Inferior parietal cortex (tissue), 1 donor: ENCODE measurements at regions not wholly inside any gene's neighbourhood (a gene's known extent, or its start where the extent isn't known, plus 50 kb on each side); places are given as distances from the start of the nearest gene placed in this dataset.
"Not testable (repeated sequence)": the region's sequence is repeated elsewhere in the genome, so short reads cannot be mapped to it uniquely, and the experiment has no call there.

ENCODE experiments used
- DNase-seq: peaks from one replicate; pipeline ENCODE4 v3.0.0-alpha.2; 2016; ENCODE audit errors: extremely low spot score

DNA sequence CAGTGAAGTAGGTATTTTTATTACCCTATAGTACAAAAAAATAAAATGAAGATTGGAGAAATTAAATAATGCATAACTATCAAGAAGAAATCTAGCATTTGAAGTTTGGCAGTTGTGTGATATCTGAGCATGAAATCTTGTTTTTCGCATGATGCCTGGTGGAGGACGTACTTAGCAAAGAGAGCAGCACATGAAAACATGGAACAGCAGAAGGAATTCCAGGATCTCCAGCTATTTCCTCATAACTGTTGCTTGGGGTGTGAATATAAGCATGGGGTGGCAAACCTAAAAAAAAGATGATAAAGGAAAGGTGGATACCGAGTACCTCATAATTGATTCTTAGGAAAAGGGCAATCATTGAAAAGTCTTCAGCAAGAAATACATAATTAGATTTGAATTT, 174.3 kb upstream of the FAM3C start:
- no peak for DNase-seq

DNA sequence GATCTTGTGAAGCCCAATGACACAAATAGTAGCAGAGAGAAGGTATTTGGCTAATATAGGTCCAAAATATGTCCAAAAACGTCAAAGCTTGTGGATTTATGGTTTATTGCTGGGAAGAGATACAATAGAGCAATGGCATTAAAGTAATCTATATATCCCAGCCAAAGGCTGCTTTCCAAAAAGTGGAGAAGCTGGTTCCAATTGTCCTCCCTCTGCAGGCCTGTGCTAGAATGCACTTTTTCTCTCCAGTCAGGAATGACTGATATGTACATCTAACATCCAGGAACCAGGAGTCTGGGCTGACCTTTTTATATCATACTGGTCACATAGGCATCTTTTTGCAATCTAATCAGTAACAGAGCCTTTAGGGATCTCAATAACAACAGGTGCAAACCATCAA, 167.1 kb upstream of the FAM3C start:
- DNase-seq = no peak

DNA sequence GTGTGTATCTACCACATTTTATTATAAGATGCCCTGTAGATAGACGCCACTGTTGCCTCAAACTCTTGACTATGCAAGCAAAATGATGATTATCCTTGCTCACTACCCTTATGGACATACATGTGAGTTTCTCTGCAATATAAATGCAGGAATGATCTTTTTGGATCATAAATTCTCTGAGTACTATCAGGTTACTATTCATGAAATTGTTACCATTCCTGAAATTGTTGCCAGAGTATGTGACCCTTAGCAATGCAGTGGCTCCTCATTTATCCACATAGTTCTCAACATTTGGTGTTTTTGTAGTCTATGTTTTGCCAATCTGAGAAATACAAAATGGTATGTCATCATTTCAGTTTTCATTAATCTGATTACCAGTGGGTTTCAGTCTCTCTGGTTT, 166.2 kb upstream of the FAM3C start:
- no peak for DNase-seq

DNA sequence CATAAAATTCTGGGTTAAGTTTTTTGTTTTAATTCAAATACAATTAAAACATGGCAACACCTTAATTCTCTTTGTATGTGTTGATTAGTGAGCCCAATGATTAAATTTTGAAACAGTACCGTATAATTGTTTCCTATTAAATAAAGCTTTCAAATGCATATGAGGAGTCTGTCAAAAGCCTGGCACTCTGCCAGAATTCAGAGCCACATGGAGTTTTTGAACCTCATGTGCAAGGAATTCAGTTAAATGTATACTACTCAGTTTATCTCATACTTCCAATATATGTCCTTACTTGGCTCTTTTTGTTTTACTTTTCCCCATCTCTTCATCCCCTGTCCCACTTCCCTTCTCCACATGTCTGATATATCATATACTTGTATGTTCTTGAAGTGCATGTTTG, 165.6 kb upstream of the FAM3C start:
- DNase-seq = no peak

DNA sequence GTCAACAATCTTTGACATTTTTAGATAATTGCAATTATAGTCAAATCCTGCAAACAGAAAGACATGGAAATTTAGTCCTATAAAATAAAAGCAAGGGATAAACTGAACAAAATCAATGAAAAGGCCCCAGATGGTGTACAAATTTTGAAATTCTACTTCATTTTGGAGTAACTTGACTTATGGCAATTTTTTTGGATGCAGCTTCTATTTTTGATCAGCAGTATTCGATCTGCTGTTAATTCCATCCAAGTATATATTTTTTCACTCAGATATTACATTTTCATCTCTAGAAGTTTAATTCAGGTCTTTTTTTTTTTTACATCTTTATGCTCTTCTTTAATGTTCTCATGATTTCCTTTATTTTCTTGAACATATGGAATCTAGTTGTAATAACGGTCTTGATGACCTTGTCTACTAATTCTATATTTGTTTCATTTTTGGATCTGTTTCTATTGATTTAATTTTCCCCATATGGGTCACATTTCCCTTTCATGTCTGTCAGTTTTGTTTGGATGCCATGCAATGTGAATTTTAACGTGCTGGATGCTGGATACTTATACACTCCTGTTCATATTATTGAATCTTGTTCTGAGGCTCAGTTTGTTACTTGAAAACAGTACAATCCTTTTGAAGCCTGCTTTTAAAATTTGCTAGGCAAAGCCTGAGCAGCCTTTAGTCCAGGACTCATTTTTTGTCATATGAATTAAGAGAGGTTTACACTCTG, 164.3 kb upstream of the FAM3C start:
- DNase-seq = no peak

DNA sequence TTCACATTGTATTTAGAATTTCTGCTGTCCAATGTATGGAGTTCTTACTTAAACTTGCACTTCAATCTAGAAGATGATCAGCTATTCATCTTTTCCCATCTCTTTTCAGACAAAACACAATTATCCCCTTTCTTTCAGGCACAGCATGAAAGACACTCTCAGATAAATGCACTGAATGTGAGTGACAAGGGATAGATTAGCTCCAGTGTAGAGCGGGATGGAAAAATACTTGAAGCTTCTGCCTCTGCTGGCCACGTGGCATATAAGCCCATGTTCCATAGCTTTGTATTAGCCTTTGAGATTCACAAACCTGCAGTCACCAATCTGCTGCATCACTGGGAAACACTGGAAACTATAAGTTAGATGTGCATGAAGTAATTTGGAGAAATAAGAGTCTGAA, 162.2 kb upstream of the FAM3C start:
- DNase-seq = peak; percentile 33

DNA sequence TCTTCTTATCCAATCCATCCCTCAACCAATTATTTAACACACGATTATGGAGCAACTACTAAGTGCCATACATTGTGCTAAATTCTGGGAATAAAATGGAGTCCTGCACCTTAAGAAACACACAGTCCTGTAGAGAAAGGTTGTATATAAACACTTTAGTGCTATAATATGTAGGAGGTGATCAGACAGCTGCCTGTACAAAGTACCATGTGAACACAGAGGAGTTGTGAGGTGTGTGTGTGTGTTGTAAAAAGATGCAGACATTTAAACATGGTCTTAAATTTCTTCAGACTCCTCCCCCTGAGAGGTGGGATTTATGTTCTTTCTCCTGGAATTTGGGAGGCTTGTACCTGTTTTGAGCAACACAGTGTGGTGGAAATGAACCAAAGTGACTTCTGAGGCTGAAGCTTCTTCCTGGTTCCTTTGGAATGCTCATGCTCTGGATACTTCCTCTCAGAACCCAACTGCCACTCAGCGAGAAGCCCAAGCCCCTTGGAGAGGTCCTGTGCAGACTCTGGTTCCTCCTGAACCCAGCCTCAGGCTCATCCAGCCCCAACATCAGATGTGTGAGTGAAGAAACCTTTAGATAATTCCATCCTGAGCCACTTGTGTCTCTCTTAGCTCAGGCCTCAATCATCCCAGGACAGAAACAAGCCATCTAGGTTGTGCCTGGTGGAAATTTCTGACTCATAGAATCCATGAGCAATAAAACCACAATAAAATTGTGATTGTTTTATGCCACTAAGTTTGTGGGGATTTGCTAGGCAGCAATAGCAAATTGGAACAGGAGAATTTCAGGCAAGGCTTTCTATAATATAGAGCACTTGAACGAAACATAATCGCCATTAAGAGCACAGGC, 161.2 kb upstream of the FAM3C start:
- no peak for DNase-seq

DNA sequence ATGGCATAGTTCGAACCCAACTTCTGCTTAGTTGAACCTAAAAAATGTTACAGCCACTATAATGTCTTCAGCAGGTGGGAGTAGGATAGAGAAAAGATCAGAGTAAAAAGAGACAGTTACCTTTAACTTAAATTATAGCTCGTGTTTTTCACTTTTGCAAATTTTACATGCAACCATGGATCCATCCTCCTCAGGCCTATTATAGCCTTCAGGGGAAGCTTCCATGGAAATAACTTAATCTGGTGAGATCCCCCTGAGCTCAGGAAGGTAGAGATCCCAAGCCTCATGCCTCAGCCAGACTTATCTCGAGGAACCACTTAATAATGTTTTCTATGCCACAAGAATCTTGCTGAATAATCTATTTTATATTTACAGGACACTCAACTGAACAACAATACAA, 159.4 kb upstream of the FAM3C start:
- no peak for DNase-seq

DNA sequence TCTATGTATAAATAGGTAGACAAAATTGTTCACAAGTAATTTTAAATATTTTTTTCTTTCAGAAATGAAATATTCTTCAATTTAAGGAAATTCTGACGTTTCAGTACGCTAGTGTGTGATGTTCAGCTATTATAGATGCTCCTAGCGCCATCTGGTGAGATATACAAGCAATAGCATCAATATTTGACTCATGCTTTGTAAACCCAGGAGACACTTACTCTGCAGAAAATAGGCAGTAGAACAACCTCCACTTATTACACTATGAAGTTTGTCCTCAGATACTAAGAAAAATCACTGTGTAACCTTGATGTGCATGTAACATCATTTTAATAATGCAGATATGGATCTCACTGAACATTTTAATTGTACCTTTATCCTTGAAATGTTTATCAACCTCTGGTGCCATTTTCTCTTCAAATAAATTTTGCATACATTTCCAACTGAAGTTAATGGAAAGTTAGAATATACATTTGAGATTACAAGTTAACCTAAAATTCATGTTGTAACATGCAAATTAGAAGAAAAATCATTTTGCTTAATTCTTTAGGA, 151.5 kb upstream of the FAM3C start:
- DNase-seq = peak; percentile 79

DNA sequence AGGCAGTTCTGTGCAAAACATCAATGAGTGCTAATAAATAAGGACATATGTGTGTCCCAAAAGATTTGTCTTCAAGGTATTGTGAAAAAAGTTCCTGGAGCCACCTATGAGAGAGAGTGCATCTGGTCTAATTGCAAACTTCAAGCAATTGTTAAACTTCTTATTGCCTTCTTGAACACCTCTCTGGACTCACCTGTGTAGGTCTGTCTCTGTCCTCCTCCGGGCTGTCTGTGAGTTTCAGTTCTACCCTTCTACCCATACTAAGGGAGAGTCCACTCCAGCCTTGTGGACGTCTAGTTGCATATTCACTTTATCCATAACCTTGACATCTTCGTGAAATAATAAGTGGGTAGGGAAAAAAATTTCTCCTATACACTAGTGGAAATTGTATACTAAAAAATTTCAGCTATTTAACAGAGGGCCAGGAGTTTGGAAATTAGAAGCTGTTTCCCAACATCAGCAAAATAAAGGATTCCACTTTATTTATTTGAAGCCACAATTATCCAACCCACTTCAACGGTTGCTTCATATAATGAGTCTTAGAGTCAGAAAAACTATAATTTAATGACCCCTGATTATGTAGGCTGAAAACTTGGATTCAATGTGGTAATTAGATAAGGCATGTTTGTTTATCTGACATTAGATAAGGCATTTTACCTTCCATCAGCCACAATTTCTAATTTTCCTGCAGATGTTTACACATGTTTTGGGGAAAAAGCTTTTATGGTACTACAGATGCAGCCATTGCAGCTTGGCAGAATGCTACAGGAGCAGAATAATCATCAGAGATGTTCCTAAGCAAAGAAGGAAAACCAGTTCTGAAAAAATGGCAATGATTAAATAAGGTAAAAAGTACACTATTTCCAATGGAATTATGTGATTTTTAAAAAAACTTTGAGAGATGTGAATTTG, 150.8 kb upstream of the FAM3C start:
- peak; percentile 36 for DNase-seq

DNA sequence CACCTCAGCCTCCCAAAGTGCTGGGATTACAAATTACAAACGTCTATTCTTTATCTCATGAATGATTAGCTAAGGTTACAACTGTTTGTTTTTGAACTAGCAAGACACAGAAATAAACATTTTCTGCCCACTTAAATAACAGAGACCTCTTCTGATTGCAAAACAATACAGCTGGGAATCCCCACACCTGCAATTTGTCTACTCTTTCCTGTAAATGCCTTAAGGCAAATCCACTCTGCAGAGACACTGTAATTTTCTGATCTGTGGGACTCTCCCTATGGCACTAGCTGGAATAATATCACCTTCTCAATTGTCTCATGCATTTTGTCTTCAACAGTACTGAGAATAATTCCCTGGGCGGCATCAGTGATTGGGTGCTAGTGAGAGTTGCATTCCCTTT, 149.3 kb upstream of the FAM3C start:
- DNase-seq = no peak

DNA sequence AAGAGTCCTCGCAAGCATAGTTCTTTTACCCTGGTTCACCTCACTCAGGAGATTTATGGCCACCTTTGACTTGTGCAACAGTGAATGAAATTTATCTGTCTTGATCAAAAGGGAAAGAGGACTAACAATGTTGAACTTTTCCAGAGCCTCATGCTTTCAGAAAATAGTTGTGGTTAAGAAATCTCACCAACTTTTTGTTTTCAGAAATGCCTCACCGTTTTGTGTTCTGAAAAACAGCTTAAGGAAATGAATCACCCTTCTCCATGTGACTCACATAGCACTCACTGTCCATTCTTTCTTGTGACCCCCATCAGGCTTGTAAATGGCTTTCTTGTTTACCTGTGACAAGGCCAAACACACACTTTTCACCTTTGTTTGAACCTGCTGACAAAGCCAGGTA, 148.6 kb upstream of the FAM3C start:
- no peak for DNase-seq

DNA sequence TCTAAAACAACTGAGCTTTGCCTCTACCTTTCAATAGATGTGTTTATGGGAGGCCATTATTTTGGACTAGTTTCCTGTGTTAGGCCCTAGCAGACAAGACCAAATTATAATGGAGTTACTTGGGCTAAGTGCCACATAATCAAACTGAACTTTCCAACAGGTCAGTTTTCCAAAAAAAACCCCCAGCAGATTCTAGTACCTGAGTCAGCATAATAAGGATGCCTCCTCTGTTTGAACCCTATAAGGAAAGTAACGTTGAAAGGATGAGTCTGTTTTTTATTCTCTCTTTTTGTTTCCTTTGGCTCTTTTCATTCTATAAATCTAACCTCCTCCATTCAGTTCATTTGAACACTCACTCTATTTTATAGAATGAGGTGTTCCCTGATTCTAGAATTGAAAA, 148.1 kb upstream of the FAM3C start:
- DNase-seq = no peak

DNA sequence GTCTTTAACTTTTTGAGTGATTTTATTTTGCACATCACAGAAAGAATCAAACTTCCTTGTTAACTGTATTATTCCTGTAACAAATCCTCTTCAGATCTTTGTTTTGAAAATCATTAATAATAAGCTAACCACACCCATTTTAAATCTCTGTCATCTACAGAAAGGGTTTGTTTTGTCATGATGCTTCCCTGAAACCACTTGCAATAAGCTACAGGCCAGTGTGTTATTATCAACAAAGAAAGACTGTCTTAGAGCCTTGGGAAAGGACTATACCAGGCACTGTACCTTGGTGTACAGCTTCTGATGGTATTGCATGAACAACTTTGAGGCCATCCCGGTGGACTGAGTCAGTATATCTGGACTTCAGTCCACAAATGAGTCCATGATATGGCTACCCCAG, 145.3 kb upstream of the FAM3C start:
- DNase-seq = no peak

DNA sequence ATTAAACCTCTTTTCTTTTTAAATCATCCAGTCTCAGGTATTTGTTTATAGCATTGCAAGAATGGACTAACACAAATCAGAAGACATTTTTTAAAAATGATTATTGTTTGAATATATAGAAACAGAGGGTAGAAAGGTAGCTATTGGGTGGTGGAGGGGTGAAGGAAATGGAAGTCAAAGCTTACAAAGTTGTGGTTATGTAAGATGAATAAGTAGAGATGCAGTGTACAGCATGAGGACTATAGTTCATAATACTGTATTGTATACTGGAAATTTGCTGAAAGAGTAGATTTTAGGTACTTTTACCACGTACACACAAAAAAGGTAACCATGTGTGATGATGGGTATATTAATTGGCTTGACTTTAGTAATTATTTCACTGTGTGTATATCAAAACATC, 144.0 kb upstream of the FAM3C start:
- DNase-seq = no peak

DNA sequence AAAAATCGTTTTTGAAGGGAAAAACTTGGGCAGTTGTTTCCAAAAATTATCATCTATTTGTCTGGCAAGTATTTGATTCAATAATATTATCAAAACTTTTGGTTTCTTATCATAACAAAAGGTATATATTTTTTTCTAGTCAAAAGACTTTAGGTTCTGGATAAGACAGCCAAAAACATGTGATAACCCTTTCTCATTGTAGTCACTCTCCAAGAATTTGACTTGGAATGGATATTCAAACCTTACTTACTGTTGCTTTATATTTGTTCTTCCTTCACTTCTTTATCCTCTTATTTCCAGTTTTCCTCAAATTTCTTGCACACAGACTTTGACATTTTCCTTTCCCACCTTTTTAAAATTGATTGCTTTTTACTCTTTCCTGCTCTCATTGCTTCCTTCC, 140.9 kb upstream of the FAM3C start:
- no peak for DNase-seq

DNA sequence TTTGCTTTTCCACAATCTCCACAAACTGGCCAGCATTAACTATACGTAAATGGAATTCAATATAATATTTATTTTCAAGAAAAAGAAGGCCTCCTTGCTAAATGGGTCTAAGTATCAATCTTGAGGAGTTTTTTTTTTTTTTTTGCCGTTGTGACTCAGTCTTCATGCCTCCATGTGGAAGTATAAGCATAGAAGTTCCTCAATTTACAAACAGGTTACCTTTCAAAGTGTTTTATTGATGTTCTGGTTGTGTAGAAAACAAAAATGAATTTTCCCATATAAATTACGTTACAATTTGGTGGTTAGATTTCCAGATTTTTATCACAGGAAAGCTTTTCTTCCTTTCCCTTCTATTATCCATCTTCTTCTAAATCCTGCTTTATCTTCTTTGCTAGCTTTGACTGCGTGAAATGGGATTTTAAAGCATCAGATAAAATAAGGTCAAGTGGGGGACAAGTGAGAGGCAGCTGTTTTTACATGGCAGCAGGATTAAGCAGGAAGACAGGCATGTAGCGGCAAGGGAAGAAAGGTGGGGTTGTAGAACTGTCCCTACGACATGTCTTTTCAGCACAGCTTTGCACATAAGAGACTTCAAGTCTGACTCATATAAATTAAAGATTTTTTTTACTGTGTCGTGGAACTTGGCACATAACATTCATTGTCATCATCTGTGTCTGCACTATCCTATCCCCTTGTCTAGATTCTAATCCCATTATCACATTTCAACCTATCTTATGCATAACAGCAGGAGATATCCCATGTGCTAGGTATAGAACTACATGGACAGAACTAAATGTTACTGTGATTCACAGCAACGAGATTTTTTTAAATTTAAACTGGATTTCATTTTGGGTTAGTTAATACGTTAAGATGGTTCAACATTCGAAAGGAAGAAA, 135.3 kb upstream of the FAM3C start:
- DNase-seq = no peak

DNA sequence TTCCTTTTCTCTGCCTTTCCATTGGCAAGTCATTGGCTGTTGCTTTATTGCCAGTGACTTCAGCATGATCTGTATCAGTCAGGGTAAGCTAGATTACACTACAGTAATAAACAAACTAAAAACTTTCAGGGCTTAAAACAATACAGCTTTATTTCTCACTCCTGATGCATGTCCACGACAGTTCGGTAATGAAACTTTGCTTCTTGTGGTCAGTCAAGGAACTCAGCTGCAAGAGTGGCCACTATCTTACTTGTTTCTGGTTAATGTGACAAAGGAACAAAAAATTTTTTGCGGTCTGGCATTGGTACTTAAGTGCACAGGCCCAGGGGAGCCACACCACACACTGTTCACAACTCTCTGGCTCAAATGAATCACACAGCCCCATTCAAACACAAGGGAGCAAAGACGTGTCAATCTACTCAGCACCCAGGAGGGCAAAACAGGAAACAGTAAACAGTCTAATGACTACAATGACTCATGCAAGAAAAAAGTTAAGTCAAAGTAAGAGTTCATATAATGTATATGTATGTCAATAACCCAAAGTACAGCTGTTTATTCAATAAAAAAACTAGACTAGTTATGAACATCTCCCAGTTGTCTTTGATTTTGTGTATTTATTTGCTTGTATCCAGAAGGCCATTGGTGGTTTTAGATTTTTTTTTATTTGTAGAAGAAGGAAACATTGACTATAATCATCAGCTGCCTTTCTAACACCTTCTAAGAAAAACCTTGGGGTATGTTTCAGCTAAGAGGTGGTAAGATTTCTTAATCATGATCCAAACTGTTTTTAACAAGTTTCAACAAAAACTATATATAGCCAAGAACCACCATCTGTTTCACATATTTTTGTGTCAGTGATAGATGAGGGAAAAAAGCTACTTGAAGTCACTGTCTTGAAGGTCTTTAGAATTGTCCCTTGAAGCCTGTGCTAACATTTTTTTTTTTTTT, 134.4 kb upstream of the FAM3C start:
- DNase-seq = peak; percentile 69

DNA sequence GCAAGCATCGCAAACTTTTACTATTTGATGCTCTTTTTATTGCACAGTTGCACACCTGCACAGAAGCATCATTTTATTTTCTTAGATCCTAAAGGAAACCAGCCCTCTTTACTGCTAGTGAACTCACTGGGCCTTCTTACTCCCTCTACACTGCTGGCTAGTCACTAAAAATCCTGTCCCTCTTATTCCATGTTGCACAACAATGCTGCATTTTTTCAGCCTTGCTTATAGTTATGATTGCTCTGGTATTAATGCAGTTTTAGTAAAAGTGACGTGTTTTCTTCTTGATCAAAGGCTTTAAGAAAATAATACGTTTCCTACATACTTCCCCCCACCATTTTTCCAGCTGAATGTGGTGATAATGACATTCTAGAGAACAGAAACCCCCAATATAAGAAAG, 132.9 kb upstream of the FAM3C start:
- no peak for DNase-seq

DNA sequence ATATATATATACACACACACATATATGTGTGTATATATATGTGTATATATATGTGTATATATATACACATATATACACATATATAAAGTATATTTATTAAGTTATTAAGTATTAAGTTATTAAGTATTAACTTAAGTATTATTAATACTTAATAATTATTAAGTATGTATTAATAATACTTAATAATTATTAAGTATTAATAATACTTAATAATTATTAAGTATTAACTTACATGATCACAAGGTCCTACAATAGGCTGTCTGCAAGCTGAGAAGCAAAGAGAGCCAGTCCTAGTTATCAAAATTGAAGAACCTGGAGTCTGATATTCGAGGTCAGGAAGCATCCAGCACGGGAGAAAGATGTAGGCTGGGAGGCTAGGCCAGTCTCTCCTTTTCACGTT, 130.1 kb upstream of the FAM3C start:
- not testable (repeated sequence) for DNase-seq
